Keratinocyte (primary cell): ENCODE measurements at regions not wholly inside any gene's neighbourhood (a gene's known extent, or its start where the extent isn't known, plus 50 kb on each side); places are given as distances from the start of the nearest gene placed in this dataset.

Experiments used
- DNase-seq: peaks from one replicate; pipeline ENCODE4 v3.0.0-alpha.2; 2011; ENCODE audit warnings: low read depth, missing footprints, low spot score
- FAIRE-seq: peaks from 2 replicates; lab custom pipeline; 2011; peaks lifted over from hg19 to GRCh38; lab: Jason Lieb, UNC
- H2AFZ ChIP-seq: 2 replicates; pipeline ENCODE4 v1.6.0; 2012; ENCODE audit warnings: low read length, control low read depth, inconsistent platforms; ENCODE audit not compliant: control insufficient read depth
- H3K27ac ChIP-seq: 2 replicates; pipeline ENCODE4 v1.5.1; 2011; ENCODE audit warnings: low read length; ENCODE audit not compliant: control insufficient read depth, insufficient read depth
- H3K27me3 ChIP-seq: 3 replicates; pipeline ENCODE4 v1.6.0; 2011; ENCODE audit warnings: low read length; ENCODE audit not compliant: control insufficient read depth, insufficient read depth; ENCODE audit errors: extremely low read depth
- H3K36me3 ChIP-seq, 2 experiments: 2 replicates in 1 of 2; 3 replicates in 1 of 2; pipeline ENCODE4 v1.5.1; 2011; ENCODE audit warnings: low read length in 2 of 2, mild to moderate bottlenecking in 1 of 2; ENCODE audit not compliant: control insufficient read depth in 2 of 2, insufficient read depth in 2 of 2; ENCODE audit errors: extremely low read depth in 1 of 2
- H3K4me1 ChIP-seq: 3 replicates; pipeline ENCODE4 v1.5.1; 2011; ENCODE audit warnings: low read length; ENCODE audit not compliant: control insufficient read depth, insufficient read depth; ENCODE audit errors: extremely low read depth
- H3K4me2 ChIP-seq: 3 replicates; pipeline ENCODE4 v1.6.0; 2011; ENCODE audit warnings: low read depth, low read length; ENCODE audit not compliant: control insufficient read depth, insufficient read depth; ENCODE audit errors: extremely low read depth
- H3K4me3 ChIP-seq, 3 experiments: fragments of 200-600 bp in 1 of 3; sonication (generic) in 1 of 3; 2 replicates in 2 of 3; 3 replicates in 1 of 3; pipeline ENCODE4 v1.5.1; 2011 to 2016; ENCODE audit warnings: low read length in 3 of 3, mild to moderate bottlenecking in 3 of 3, control low read depth in 2 of 3, inconsistent platforms in 1 of 3, low read depth in 1 of 3, mixed read lengths in 1 of 3, mixed run types in 1 of 3, moderate library complexity in 1 of 3; ENCODE audit not compliant: control insufficient read depth in 2 of 3, insufficient read depth in 2 of 3; ENCODE audit errors: extremely low read depth in 1 of 3
- H3K79me2 ChIP-seq: 2 replicates; pipeline ENCODE4 v1.6.0; 2012; ENCODE audit warnings: low read length; ENCODE audit not compliant: control insufficient read depth, insufficient read depth
- H3K9ac ChIP-seq: 3 replicates; pipeline ENCODE4 v1.6.0; 2011; ENCODE audit warnings: low read length; ENCODE audit not compliant: control insufficient read depth, insufficient read depth; ENCODE audit errors: extremely low read depth
- H3K9me1 ChIP-seq: 3 replicates; pipeline ENCODE4 v1.6.0; 2011; ENCODE audit warnings: low read length; ENCODE audit not compliant: control insufficient read depth, insufficient read depth; ENCODE audit errors: extremely low read depth
- H3K9me3 ChIP-seq: 2 replicates; pipeline ENCODE4 v1.5.1; 2012; ENCODE audit warnings: low read depth, low read length; ENCODE audit not compliant: control insufficient read depth
- H4K20me1 ChIP-seq: 3 replicates; pipeline ENCODE4 v1.6.0; 2011; ENCODE audit warnings: low read length; ENCODE audit not compliant: control insufficient read depth, insufficient read depth; ENCODE audit errors: extremely low read depth
- EZH2 ChIP-seq: IDR thresholded peaks from one replicate; pipeline ENCODE4 v1.6.1; 2012; ENCODE audit warnings: inconsistent platforms, mild to moderate bottlenecking, low read length, moderate library complexity
- dilution Hi-C: fragments of 300-500 bp; cut with MboI; formaldehyde crosslinking; loops from one replicate; pipeline ENCODE4 v1.7.0; 2020; ENCODE audit warnings: low sequenced_read_pairs; ENCODE audit not compliant: extremely low pct_ligation_motif_present
- TF ChIP-seq, protein P1 (sequence below), 3 experiments: IDR thresholded peaks in 1 of 3; conservative IDR thresholded peaks in 1 of 3; optimal IDR thresholded peaks in 1 of 3; 2 replicates in 2 of 3; 3 replicates in 1 of 3; pipeline versions ENCODE3 to v1.5.1; 2011; ENCODE audit warnings: low read length in 3 of 3, mild to moderate bottlenecking in 3 of 3, moderate library complexity in 2 of 3, control low read depth in 1 of 3, inconsistent platforms in 1 of 3; ENCODE audit not compliant: insufficient read depth in 2 of 3; ENCODE audit errors: extremely low read depth in 1 of 3

DNA sequence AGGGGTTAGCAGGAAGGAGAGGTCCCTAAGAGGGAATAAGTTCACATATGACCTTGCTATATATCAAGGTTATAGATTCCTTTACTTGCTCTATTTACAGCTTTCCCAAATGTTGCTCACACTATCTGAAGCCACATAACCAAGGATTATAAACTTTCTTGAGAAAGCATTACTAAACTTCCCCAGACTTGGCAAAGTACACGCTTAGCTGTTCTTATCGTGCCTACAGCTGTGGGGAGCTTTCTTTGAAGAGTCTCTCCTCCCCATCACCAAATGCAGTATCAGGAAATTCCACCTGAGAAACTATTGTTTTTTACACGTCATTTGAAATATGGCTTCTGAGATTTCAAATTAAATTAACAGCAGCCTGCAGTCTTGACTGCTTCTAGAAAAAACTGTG is 284.5 kb downstream of the CHL1 start:
- dilution Hi-C loops, result no loop called here
- no peak for FAIRE-seq

DNA sequence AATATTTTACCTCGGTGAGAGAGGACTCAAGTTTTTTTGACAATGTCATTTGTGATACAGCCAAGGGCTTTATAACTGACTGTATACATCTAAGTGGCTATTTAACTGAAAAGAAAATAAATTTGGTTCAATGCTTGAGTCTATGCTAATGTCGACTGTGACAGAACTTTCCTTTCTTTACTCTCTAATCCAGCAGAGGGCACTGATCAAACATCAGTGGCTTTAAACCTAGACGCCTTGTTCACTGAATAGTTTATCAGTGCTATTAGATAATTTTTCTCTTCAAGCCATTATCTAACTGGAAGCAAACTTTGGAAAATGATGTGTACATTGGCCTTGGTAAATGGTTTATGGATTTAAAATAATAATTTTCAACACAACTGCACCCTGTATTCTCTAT is 285.1 kb downstream of the CHL1 start:
- Histone ChIP-seq H3K9ac (no peak overlapping the region), H3K4me3 (no peak overlapping the region), H3K27ac (no peak overlapping the region), H3K4me2 (no peak overlapping the region), H3K4me1 (no peaks in the 10 kb centered on the region), H3K79me2 (no peaks in the 10 kb centered on the region), H3K36me3 (no peaks in the 10 kb centered on the region), H3K27me3 (no peaks in the 10 kb centered on the region), H2AFZ (no peak overlapping the region), H3K9me3 (no peaks in the 10 kb centered on the region), H4K20me1 (no peaks in the 10 kb centered on the region), H3K9me1 (no peaks in the 10 kb centered on the region)
- TF ChIP-seq EZH2, result no peak
- TF ChIP-seq, protein P1, sequence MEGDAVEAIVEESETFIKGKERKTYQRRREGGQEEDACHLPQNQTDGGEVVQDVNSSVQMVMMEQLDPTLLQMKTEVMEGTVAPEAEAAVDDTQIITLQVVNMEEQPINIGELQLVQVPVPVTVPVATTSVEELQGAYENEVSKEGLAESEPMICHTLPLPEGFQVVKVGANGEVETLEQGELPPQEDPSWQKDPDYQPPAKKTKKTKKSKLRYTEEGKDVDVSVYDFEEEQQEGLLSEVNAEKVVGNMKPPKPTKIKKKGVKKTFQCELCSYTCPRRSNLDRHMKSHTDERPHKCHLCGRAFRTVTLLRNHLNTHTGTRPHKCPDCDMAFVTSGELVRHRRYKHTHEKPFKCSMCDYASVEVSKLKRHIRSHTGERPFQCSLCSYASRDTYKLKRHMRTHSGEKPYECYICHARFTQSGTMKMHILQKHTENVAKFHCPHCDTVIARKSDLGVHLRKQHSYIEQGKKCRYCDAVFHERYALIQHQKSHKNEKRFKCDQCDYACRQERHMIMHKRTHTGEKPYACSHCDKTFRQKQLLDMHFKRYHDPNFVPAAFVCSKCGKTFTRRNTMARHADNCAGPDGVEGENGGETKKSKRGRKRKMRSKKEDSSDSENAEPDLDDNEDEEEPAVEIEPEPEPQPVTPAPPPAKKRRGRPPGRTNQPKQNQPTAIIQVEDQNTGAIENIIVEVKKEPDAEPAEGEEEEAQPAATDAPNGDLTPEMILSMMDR (optimal IDR thresholded peaks at IDR 0.05 in 1 of 3, IDR thresholded peaks at IDR 0.05 in 1 of 3, conservative IDR thresholded peaks at IDR 0.05 in 1 of 3; ENCODE audit: extremely low read depth in 1 of 3, insufficient read depth in 2 of 3, low read length in 3 of 3), result peak in 1 of 3 experiments; percentile 8
- no peak for FAIRE-seq
- DNase-seq, result no peak
- dilution Hi-C loops, result no loop called here

More for the DNA sequence above, 284.5 kb downstream of the CHL1 start:
- Histone ChIP-seq H2AFZ (no peak overlapping the region), H3K4me2 (no peak overlapping the region), H3K27me3 (no peaks in the 10 kb centered on the region), H3K4me3 (no peak overlapping the region), H3K9me1 (no peaks in the 10 kb centered on the region), H3K79me2 (no peaks in the 10 kb centered on the region), H3K27ac (no peak overlapping the region), H3K9ac (no peak overlapping the region), H3K4me1 (no peaks in the 10 kb centered on the region), H3K9me3 (no peaks in the 10 kb centered on the region), H4K20me1 (no peaks in the 10 kb centered on the region), H3K36me3 (no peaks in the 10 kb centered on the region)
- TF ChIP-seq, protein P1 (optimal IDR thresholded peaks at IDR 0.05 in 1 of 3, IDR thresholded peaks at IDR 0.05 in 1 of 3, conservative IDR thresholded peaks at IDR 0.05 in 1 of 3; ENCODE audit: extremely low read depth in 1 of 3, insufficient read depth in 2 of 3, low read length in 3 of 3), result no peak
- no peak for TF ChIP-seq EZH2
- DNase-seq, result no peak
